HG03378 (cell line): ENCODE measurements at regions not wholly inside any gene's neighbourhood (a gene's known extent, or its start where the extent isn't known, plus 50 kb on each side); places are given as distances from the start of the nearest gene placed in this dataset.
"Not testable (repeated sequence)": the region's sequence is repeated elsewhere in the genome, so short reads cannot be mapped to it uniquely, and the experiment has no call there.

Source experiments
- ATAC-seq: cut with Tn5 transposase; IDR thresholded peaks from one replicate; pipeline ENCODE4 v1.9.1; 2021; ENCODE audit warnings: mild to moderate bottlenecking, moderate library complexity; ENCODE audit not compliant: unreplicated experiment

- no peak for ATAC-seq
Measured at GRCh38 chr1:96130432-96130831, 591.2 kb upstream of the PTBP2 start.

DNA sequence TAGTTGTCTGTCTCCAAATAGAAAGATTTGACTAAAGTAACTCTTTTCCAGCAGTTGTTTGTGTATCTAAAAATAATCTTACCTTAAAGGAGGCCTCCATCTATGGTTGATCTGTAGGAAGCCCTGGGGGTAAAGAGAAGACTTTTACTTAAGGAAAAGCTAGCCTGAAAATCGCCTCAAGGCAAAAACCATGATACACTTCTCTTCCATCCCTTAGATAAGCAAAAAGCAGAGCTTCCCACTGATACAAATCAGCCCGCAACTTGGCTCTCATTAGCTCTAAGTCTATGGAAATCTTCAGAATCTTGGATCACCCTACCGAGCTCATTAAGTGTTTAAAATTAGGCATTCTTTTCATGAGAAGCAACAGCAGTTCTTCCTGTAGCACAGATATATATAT, 576.9 kb upstream of the PTBP2 start:
- no peak for ATAC-seq

DNA sequence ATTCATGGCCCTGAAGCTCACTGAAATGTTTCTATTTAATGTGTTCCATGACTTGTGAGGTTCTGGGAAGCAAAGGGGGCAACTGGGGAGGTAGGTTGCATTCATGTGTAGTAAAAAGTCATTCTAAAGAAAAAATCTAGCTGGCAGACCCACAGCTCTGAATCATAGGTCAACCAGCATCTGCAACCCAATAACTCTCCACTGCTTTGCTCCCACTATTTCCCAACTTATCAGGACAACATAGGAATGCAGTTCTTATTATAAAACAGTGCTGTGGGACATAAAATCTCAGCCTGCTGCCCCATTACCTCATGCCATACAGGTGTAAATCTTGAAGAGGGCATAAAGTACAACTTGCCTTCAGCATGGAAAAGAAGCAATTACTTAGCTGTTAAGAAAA, 576.1 kb upstream of the PTBP2 start:
- no peak for ATAC-seq

DNA sequence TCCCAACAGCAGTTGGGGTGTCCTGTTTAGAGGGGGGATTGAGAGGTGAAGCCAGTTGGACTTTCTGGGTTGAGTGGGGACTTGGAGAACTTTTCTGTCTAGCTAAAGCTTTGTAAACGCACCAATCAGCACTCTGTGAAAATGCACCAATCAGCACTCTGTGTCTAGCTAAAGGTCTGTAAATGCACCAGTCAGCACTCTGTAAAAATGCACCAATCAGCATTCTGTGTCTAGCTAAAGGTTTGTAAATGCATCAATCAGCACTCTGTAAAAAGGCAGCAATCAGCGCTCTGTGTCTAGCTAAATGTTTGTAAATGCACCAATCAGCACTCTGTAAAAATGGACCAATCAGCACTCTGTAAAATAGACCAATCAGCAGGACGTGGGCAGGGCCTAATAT, 568.6 kb upstream of the PTBP2 start:
- not testable (repeated sequence) for ATAC-seq

- no peak for ATAC-seq
Measured at GRCh38 chr1:96157101-96157500, 564.5 kb upstream of the PTBP2 start.

- no peak for ATAC-seq
Measured at GRCh38 chr1:96159379-96159778, 562.2 kb upstream of the PTBP2 start.

DNA sequence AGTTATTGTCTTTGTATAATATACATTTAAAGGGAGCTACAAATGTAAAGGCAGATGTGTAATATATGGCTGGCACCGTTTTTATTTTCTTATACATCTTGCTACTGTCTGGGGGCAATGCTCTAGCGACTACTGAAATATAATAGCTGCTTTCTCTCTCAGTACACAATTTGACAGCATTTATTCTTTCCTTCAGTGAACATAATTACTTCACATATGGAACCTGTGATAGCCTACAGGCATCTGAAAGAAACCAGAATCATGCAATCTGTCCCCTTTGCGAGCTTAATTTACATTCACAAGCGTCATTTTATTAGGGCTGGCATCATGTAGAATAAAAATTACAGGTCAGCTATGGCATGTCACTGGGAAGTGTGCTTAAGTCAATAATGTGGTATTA, 557.5 kb upstream of the PTBP2 start:
- ATAC-seq: no peak

DNA sequence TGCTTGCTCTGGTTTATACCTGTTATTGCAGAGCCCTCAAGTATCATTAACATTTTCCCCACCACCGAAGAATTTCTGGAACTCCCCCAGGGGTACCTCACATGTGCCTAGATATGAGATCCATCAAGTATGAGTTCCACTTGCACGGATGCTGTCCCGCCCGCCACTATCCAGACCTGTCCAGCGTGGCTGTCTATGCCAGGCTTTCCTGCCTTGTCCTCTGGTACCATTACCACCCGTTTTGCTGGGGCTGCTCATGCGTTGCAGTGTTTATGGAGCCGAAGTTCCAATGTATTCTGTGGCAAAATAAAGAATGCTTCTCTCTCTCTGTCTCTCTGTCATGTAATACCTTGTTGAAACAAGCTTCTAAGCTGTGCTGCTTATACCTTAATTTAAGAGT, 543.5 kb upstream of the PTBP2 start:
- ATAC-seq: no peak

DNA sequence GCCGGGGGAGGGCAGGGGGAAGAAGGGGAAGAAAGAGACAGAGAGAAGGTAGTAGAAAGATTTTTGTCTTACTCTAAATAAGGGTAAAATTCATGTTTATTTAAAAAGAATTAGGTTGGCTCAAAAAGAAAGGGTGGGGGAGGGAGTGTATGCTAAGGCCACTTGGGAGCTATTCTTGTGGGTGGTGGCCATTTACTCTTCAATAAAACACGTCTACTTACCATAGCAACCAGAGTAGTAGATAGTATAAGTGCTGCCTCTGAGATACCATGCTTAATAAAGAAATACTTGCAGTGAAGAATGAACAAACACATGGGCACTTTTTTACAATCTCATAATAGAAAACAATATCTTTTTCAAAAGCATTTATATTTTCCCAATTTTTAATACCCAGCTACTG, 538.1 kb upstream of the PTBP2 start:
- no peak for ATAC-seq

- no peak for ATAC-seq
Measured at GRCh38 chr1:96183928-96184327, 537.7 kb upstream of the PTBP2 start.

GRCh38 chr1:96185181-96185580, 536.4 kb upstream of the PTBP2 start:
- ATAC-seq: no peak

GRCh38 chr1:96187020-96187419, 534.6 kb upstream of the PTBP2 start:
- no peak for ATAC-seq

GRCh38 chr1:96191165-96191564, 530.4 kb upstream of the PTBP2 start:
- ATAC-seq: no peak

DNA sequence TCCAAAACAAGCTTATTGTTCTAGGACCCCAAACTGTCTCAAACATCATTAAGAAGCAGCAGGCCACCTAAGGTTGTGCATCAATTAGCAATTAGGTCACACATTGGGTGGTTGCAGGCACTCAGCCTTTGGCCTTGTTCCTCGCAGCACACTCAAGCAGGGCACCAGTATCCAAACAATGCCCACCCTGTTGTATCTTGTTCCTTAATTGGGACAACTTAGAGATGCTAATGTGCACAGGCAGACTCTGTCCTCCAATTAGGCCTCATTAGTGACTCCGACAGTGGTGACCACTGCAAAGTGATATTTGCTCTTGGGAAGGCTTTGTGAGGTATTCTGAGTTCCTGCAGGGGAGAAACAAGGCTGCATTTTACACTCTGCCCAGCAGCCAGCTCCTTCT, 515.1 kb upstream of the PTBP2 start:
- ATAC-seq: no peak

DNA sequence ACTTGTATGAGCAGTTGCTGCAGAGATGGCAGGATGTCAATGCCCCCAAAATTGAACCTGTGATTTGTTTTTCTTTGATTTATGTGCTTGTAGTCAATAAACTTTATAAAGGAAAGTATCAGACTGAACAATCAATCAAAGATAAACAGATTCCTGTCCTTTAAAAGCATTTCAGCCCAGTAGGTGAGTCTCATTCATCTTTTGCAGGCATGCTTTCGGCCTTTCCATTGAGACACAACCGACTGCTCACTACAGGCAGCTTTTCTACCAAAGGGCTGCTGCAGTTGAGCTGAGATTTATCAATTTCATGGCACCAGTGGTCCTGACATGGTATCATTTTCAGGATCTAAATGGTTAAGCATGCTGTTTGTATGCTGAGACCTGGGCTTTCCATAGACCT, 513.6 kb upstream of the PTBP2 start:
- ATAC-seq: no peak

DNA sequence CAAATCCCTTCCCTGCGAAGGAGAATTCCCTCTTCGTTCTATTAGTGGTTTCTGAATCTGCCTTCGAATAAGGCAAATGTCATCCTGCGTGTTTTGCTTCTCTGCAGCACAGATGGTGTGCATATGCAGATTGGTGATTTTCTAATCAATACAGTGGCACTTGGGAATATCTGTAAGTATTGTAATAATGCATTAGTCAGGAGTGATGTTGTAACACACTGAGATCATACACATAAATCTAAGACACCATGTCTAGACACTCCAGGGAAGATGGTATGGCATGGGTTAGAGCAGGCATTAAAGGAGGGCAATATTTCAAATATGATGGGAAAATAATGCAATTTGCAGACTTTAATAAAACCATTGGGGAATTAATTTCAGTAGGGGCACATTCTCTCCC, 513.2 kb upstream of the PTBP2 start:
- ATAC-seq: no peak

- ATAC-seq: no peak
Measured at GRCh38 chr1:96210054-96210453, 511.5 kb upstream of the PTBP2 start.

DNA sequence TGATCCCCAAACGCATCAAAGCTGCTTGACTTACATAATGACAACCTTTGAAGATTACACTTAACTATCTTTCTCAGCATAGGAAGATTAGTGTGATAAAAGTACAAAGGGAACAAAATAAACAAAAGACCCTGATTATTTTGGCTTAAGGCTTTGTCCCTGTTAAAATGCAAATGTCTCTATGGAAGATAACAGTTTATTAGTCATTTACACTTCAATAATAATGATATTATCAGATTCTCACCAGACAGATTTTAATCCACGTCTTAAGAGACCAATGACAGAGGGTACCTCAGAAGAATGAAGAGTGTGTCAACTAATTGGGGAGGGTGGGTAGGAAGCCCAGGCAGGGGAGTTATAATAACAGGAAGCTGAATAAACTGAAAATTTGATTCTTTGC, 510.4 kb upstream of the PTBP2 start:
- no peak for ATAC-seq

DNA sequence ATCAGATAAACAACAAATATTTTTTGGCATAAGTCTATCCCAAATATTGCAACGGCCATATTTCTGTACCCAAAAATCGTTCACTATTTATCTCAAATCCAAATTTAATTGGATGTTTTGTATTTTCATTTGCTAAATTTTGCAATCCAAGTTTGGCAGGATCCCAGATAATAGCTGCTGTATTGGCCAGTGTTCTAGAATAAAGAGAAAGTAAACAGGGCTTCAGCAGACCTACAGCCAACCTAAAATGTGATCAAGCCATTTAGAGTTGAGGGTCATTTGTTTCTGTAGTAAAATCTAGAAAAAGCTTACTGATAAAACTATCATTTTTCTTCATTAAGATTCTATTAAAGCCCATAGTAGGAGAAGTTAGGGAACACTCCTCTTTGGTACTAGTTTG, 506.6 kb upstream of the PTBP2 start:
- no peak for ATAC-seq

DNA sequence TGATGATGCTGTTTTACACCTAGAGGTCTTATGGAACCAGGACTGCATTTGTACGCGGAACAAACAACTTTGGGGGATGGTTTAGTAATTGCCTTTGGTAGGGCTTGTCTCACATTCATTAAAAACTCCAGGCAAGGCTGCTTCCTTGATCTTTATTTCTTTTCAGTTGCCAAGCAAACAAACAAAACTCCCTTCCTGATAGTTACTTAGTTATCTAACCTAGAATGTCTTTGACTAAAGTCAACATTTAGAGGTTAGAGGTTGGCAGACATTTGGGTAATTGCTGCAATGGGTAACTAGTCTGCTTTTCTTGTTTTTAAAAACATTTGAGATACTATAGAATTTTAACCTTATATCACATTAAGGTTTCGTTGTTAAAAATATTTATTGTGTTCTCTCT, 500.9 kb upstream of the PTBP2 start:
- ATAC-seq: no peak

GRCh38 chr1:96222701-96223100, 498.9 kb upstream of the PTBP2 start:
- ATAC-seq: no peak

GRCh38 chr1:96224229-96224628, 497.4 kb upstream of the PTBP2 start:
- not testable (repeated sequence) for ATAC-seq

DNA sequence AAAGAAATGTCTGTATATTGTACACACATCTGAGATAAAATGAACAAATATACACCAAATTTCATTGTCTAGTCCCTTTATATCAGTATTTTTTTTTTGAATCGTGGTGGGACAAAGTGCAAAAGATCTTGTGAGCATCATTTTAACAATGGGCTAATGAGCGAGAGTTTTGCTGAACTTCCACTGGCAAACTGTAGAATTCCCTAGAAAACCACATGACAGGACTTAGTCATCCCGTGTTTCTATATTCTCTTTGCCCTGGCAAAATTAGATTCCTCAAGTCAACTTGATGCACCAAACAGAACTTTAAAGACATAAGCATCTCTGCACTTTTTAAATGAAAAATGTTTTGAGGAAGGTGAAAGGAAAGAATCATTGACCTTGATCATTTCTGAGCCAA, 488.2 kb upstream of the PTBP2 start:
- no peak for ATAC-seq

DNA sequence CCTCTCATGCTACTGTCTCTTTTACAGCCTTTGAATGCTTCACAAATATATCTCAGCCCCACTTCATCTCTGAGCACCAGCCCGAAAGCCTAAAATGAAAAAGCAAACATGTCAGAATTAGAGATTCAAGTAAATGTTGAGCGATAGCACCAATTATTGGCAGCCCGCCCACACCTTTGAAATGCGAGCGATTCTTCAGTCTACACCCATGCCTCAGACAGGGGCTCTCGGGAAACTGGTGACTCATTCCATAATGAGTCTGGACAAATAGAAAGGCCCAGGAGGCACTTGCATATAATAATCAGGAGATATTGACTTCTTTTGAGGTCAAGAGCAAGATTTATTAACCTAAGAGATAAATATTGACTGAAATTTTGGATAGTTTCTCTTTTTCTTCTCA, 487.3 kb upstream of the PTBP2 start:
- no peak for ATAC-seq
